ENCODE measurements at regions not wholly inside any gene's neighbourhood (a gene's known extent, or its start where the extent isn't known, plus 50 kb on each side); places are given as distances from the start of the nearest gene placed in this dataset.

- DNase-seq (ENCODE audit: low read depth) = no peak
- no peak overlapping the region for H3K4me3 ChIP-seq (ENCODE audit: low read depth, low read length)
These were observed 979.2 kb upstream of the WWC1 start for GRCh38 chr5:167312225-167312624.

GRCh38 chr5:167315762-167316161 is 975.7 kb upstream of the WWC1 start:
- DNase-seq (ENCODE audit: low read depth) = peak; percentile 23
- TF ChIP-seq, protein P1, sequence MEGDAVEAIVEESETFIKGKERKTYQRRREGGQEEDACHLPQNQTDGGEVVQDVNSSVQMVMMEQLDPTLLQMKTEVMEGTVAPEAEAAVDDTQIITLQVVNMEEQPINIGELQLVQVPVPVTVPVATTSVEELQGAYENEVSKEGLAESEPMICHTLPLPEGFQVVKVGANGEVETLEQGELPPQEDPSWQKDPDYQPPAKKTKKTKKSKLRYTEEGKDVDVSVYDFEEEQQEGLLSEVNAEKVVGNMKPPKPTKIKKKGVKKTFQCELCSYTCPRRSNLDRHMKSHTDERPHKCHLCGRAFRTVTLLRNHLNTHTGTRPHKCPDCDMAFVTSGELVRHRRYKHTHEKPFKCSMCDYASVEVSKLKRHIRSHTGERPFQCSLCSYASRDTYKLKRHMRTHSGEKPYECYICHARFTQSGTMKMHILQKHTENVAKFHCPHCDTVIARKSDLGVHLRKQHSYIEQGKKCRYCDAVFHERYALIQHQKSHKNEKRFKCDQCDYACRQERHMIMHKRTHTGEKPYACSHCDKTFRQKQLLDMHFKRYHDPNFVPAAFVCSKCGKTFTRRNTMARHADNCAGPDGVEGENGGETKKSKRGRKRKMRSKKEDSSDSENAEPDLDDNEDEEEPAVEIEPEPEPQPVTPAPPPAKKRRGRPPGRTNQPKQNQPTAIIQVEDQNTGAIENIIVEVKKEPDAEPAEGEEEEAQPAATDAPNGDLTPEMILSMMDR (IDR thresholded peaks at IDR 0.05; ENCODE audit: control insufficient read depth, extremely low read depth, insufficient read depth) = no peak
- no peak overlapping the region for H3K4me3 ChIP-seq (ENCODE audit: low read depth, low read length)

More at GRCh38 chr5:167312225-167312624, 979.2 kb upstream of the WWC1 start:
- TF ChIP-seq, protein P1 (IDR thresholded peaks at IDR 0.05; ENCODE audit: control insufficient read depth, extremely low read depth, insufficient read depth) = no peak

DNA sequence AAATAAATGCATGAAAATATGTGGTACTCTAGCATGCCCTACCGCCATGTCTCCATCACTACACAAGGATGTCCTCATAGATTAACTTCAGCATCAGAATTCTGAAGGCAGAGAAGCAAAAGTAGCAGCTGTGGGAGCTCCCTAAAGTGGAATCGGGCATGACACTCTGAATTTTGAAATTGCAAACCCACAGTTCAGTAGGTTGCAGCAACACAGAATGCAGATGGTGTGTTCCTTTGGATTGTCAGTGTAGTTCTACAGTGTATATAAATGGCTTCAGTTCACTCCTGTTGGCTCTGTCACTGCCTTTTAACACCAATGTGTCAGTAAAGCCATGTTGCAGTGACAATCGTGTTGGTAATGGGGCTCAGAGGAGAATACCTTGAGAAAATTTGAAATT is 973.6 kb upstream of the WWC1 start:
- DNase-seq (ENCODE audit: low read depth) = no peak

DNA sequence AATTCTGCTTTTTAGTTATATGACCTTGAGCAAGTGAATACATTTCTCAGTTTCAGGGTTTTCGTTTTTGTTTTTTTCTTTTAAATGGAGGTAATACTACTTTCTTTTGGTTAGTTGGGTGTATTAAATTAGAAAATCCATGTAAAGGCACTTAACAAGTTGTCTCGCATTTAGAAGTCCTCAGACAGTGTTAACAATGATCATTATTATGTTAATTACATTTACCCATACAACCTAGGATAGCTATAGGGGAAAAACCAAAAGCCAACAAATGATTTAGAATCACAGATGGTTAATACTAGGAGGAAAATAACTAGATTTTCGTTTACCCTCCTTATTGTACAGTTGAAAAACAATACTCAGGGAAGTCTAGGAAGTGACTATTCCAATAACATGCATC is 972.2 kb upstream of the WWC1 start:
- TF ChIP-seq, protein P1 (IDR thresholded peaks at IDR 0.05; ENCODE audit: control insufficient read depth, extremely low read depth, insufficient read depth) = no peak
- H3K4me3 ChIP-seq (ENCODE audit: low read depth, low read length) = no peak overlapping the region
- DNase-seq (ENCODE audit: low read depth) = no peak

More for the DNA sequence above, 973.6 kb upstream of the WWC1 start:
- no peak overlapping the region for H3K4me3 ChIP-seq (ENCODE audit: low read depth, low read length)
- TF ChIP-seq, protein P1 (IDR thresholded peaks at IDR 0.05; ENCODE audit: control insufficient read depth, extremely low read depth, insufficient read depth) = no peak

GRCh38 chr5:167320019-167320418 is 971.4 kb upstream of the WWC1 start:
- TF ChIP-seq, protein P1 (IDR thresholded peaks at IDR 0.05; ENCODE audit: control insufficient read depth, extremely low read depth, insufficient read depth) = no peak
- peak; percentile 87 for DNase-seq (ENCODE audit: low read depth)
- no peak overlapping the region for H3K4me3 ChIP-seq (ENCODE audit: low read depth, low read length)

GRCh38 chr5:167332309-167332708 is 959.1 kb upstream of the WWC1 start:
- no peak for DNase-seq (ENCODE audit: low read depth)
- no peak overlapping the region for H3K4me3 ChIP-seq (ENCODE audit: low read depth, low read length)
- TF ChIP-seq, protein P1 (IDR thresholded peaks at IDR 0.05; ENCODE audit: control insufficient read depth, extremely low read depth, insufficient read depth) = no peak

GRCh38 chr5:167336161-167336560 is 955.3 kb upstream of the WWC1 start:
- H3K4me3 ChIP-seq (ENCODE audit: low read depth, low read length) = no peak overlapping the region
- TF ChIP-seq, protein P1 (IDR thresholded peaks at IDR 0.05; ENCODE audit: control insufficient read depth, extremely low read depth, insufficient read depth) = no peak
- no peak for DNase-seq (ENCODE audit: low read depth)

All from LNCaP clone FGC (cell line).